KOPT-K1 (cell line): ENCODE measurements at regions not wholly inside any gene's neighbourhood (a gene's known extent, or its start where the extent isn't known, plus 50 kb on each side); places are given as distances from the start of the nearest gene placed in this dataset.

Experiments
- H3K27ac ChIP-seq: fragments of 200-600 bp; sonication (generic); 2 replicates; pipeline ENCODE4 v1.5.1; 2016; ENCODE audit warnings: antibody characterized with exemption, mild to moderate bottlenecking, low read depth, low read length; ENCODE audit not compliant: poor library complexity, severe bottlenecking
- H3K36me3 ChIP-seq: fragments of 200-600 bp; sonication (generic); 2 replicates; pipeline ENCODE4 v1.5.1; 2017; ENCODE audit warnings: antibody characterized with exemption, mild to moderate bottlenecking, low read length, moderate library complexity; ENCODE audit not compliant: insufficient read depth
- H3K9me3 ChIP-seq: fragments of 200-600 bp; sonication (generic); 2 replicates; pipeline ENCODE4 v1.5.1; 2017; ENCODE audit warnings: antibody characterized with exemption, low read length, mild to moderate bottlenecking; ENCODE audit not compliant: insufficient read depth, poor library complexity, severe bottlenecking

DNA sequence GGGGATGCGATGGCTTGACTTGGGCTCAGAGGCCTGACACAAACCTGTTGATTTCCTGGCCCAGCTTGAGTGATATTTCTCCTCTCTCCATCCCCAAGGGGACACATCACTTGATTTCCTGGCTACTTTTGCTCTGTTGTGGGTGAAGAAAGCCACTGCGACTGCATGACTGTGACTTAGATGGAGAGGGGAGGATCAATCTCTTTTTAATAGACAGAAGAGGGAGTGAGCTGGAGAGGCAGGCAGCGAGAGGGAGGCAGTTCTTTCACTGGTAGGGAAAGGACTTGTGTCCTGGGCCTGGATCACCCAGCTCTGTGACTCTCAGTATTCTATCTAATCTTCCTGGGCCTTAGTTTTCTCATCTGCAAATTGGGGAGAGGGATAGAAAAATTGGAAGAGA, 189.8 kb upstream of the RGMA start:
- no peaks in the 10 kb centered on the region for H3K36me3 ChIP-seq
- no peak overlapping the region for H3K27ac ChIP-seq
- no peaks in the 10 kb centered on the region for H3K9me3 ChIP-seq

DNA sequence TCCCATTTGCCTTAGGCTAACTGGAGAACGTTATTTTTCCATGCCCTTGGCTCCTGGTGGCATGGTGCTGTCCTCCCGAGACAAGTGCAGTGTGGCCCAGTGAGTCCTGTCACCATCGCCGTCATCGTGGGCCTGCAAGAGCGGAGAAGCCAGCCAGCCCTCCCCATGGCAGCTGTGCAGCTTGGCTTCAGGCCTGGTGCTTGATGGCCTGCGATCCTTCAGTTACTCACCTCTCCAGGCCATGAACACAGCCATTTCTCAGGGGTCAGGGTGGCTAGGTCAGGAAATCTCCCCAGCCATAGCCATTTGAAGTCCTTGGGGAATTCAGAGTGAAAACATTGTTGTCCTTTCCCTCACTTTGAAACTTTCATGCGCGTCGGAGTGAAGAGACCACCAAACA, 189.0 kb upstream of the RGMA start:
- no peaks in the 10 kb centered on the region for H3K9me3 ChIP-seq
- no peak overlapping the region for H3K27ac ChIP-seq
- H3K36me3 ChIP-seq: no peaks in the 10 kb centered on the region

DNA sequence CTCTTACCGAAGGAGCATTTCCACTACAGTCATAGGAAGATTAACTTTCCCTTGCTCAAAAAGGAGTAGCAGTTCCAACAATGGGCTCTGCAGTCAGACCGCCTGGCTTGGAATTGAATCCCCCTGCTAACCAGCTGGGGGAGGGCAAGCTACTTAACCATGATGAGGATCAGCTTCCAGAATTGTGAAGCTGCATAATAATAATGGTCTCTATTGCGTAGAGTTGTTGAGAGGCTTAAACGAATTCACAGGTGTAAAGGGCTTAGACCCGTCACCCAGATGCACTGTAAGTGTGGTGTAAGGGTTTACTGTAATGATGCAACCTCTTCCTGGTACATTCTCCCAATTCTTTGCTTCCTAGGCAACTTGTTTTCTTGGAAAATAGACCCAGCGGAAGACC, 185.2 kb upstream of the RGMA start:
- no peak overlapping the region for H3K27ac ChIP-seq
- H3K9me3 ChIP-seq: peaks cover 23% of the 10 kb centered on the region

DNA sequence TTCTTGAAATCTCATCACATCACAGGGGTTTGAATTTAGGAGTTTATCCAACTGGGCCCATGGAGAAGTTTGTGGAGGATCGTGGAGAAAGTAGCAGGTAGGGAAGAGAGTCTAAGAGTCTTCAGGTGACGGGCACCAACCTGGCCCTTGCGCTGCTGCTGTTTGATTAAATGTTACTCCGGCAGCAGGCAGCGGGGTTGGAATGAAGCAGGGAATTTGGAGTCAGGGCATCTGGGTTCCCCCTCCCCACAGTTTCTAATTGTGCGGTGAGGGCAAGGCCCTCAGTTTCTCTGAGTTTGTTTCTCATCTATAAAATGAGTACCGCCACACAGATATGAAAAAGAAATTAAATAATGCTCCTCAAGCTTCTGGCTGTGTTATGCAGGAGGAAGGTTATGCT, 182.9 kb upstream of the RGMA start:
- Histone ChIP-seq H3K9me3 (peaks cover 23% of the 10 kb centered on the region), H3K27ac (no peak overlapping the region), H3K36me3 (no peaks in the 10 kb centered on the region; the same call in 1 of the 2 replicates)

More for the DNA sequence above, 185.2 kb upstream of the RGMA start:
- H3K36me3 ChIP-seq: no peaks in the 10 kb centered on the region

GRCh38 chr15:93270937-93271467, 182.0 kb upstream of the RGMA start:
- no peak overlapping the region for H3K27ac ChIP-seq
- H3K9me3 ChIP-seq: peaks cover 23% of the 10 kb centered on the region
- H3K36me3 ChIP-seq: no peaks in the 10 kb centered on the region; the same call in 1 of the 2 replicates

- Histone ChIP-seq H3K36me3 (no peaks in the 10 kb centered on the region; the same call in 1 of the 2 replicates), H3K9me3 (peaks cover 23% of the 10 kb centered on the region), H3K27ac (no peak overlapping the region)
These were observed 179.1 kb upstream of the RGMA start for GRCh38 chr15:93268066-93268465.

GRCh38 chr15:93266291-93266690, 177.3 kb upstream of the RGMA start:
- peaks cover 14% of the 10 kb centered on the region for H3K9me3 ChIP-seq

GRCh38 chr15:93265111-93265556, 176.1 kb upstream of the RGMA start:
- Histone ChIP-seq H3K27ac (no peak overlapping the region), H3K9me3 (peaks cover 4% of the 10 kb centered on the region), H3K36me3 (no peaks in the 10 kb centered on the region; the same call in 1 of the 2 replicates)

More at GRCh38 chr15:93266291-93266690, 177.3 kb upstream of the RGMA start:
- no peak overlapping the region for H3K27ac ChIP-seq
- no peaks in the 10 kb centered on the region; the same call in 1 of the 2 replicates for H3K36me3 ChIP-seq

GRCh38 chr15:93261845-93262244, 172.8 kb upstream of the RGMA start:
- no peak overlapping the region for H3K27ac ChIP-seq
- H3K9me3 ChIP-seq: no peaks in the 10 kb centered on the region
- H3K36me3 ChIP-seq: no peaks in the 10 kb centered on the region

DNA sequence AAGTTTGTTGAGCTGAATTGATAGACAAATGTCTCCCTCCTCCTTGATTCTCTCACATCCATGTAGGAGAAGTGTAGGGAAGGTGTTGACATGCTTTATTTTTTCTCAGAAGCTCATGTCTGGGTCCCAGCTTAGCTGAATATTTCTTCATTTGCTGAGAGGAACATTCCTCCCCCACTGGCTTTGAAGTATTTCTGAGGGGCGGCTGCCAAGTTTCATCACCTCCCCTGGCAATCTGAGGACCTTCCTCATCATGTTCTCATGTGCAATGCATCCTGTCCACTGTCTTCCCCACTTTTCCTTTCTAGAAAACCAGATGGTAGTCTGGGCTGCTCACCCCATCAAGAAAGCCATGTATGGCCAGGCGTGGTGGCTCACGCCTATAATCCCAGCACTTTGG, 168.9 kb upstream of the RGMA start:
- no peaks in the 10 kb centered on the region for H3K9me3 ChIP-seq
- no peak overlapping the region for H3K27ac ChIP-seq

DNA sequence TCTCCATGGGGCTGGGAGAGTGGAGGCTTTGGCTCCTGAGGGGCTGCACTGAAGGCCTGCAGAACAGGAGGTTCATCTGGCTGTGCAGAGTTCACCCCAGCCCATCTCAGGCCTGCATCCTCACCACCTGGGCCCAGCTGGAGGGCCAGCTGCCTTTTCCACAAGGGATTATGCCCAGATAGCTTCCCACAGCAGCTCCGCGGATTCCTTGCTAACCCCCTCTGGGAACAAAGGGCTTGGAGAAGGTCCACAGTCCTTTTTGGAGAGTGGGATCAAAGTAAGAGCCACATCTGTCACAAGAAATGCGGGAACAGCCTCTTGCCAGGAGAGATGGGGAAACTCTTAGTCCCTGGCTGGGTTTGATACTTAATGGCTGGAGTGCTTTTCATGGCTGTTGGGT, 164.7 kb upstream of the RGMA start:
- no peak overlapping the region for H3K27ac ChIP-seq
- H3K36me3 ChIP-seq: no peaks in the 10 kb centered on the region
- H3K9me3 ChIP-seq: no peaks in the 10 kb centered on the region

More for the DNA sequence above, 168.9 kb upstream of the RGMA start:
- H3K36me3 ChIP-seq: no peaks in the 10 kb centered on the region

DNA sequence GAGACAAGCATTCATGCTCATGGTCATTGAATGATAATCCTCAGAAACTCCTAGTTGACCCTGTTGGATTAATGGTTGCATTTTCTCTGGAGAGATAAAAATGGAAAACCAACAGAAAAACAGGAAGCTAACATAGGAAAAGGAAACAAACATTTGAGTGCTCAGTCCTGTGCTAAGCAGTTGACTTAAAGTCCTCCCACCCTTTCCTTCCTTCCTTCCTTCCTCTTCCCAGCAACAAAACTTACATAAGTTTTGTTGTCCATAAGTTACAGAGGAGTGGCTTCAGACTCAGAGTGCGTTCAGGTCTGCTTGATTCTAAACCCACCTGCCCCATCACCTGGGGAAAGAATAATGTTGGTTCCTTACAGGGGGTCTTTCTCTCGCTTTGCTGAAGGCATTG, 163.8 kb upstream of the RGMA start:
- no peaks in the 10 kb centered on the region for H3K9me3 ChIP-seq
- H3K27ac ChIP-seq: no peak overlapping the region
- no peaks in the 10 kb centered on the region for H3K36me3 ChIP-seq

- Histone ChIP-seq H3K9me3 (no peaks in the 10 kb centered on the region), H3K36me3 (no peaks in the 10 kb centered on the region), H3K27ac (no peak overlapping the region)
These were observed 161.9 kb upstream of the RGMA start for GRCh38 chr15:93250950-93251349.

GRCh38 chr15:93250209-93250608, 161.2 kb upstream of the RGMA start:
- Histone ChIP-seq H3K27ac (no peak overlapping the region), H3K9me3 (no peaks in the 10 kb centered on the region)

GRCh38 chr15:93249623-93250022, 160.6 kb upstream of the RGMA start:
- no peaks in the 10 kb centered on the region for H3K36me3 ChIP-seq
- H3K9me3 ChIP-seq: no peaks in the 10 kb centered on the region
- H3K27ac ChIP-seq: no peak overlapping the region

More at GRCh38 chr15:93250209-93250608, 161.2 kb upstream of the RGMA start:
- H3K36me3 ChIP-seq: no peaks in the 10 kb centered on the region

- Histone ChIP-seq H3K36me3 (no peaks in the 10 kb centered on the region), H3K9me3 (no peaks in the 10 kb centered on the region), H3K27ac (peak overlapping the region; percentile 51)
These were observed 158.6 kb upstream of the RGMA start for GRCh38 chr15:93247466-93248121.
